ELF-1 (cell line): ENCODE measurements at regions not wholly inside any gene's neighbourhood (a gene's known extent, or its start where the extent isn't known, plus 50 kb on each side); places are given as distances from the start of the nearest gene placed in this dataset.
"Not testable (repeated sequence)": the region's sequence is repeated elsewhere in the genome, so short reads cannot be mapped to it uniquely, and the experiment has no call there.

Experiments
- DNase-seq: peaks from one replicate; pipeline ENCODE4 v3.0.0-alpha.2; 2016; ENCODE audit warnings: low read depth, low spot score

DNA sequence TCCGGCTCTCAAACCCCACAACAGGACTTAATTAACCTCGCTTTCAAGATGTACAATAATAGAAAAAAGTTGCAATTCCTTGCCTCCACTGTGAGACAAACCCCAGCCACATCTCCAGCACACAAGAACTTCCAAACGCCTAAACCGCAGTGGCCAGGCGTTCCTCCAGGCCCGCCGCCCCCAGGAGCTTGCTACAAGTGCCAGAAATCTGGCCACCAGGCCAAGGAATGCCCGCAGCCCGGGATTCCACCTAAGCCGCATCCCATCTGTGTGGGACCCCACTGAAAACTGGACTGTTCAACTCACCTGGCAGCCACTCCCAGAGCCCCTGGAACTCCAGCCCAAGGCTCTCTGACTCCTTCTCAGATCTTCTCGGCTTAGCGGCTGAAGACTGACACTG, 262.5 kb downstream of the SMARCA2 start:
- peak; percentile 37 for DNase-seq

- DNase-seq: not testable (repeated sequence)
Measured at GRCh38 chr9:2279138-2279537, 264.0 kb downstream of the SMARCA2 start.

- peak; percentile 92 for DNase-seq
Measured at GRCh38 chr9:2281031-2281802, 266.1 kb downstream of the SMARCA2 start.

DNA sequence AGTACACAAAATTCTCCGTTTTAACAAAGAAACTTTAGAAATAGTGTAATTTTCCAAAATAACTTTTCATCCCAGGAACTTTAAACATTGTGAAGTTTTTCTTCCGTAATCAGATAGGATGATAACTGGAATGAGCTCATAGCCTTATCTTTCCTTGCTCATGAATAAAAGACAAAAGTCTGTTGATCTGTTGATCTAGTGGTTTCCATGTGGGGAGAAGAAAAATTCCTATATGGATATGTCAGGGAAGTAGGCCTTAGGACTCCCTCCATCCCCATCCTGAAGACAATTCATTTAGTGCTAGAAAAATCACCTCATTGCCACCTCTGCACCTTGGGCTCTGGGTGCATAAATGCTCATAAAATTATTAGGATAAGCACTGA, 266.6 kb downstream of the SMARCA2 start:
- DNase-seq: no peak

DNA sequence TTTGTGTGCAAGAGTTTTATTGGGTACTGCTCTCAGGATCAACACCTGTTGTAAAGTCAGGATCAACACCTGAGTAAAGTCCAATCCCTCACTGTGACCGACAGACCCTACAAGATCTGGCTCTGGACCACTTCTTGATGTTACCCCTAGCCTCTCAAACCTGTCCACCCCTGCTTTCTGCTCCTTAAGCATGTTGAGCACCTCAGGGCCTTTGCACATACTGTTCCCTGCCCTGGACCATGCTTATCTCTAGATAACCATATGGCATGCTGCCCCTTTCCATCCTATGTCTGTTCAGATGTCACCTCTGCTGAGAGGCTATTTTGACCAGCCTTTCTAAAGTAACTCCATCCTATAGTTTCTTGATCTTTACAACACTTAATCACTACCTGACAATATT, 269.6 kb downstream of the SMARCA2 start:
- DNase-seq: no peak

- no peak for DNase-seq
Measured at GRCh38 chr9:2285416-2286332, 270.5 kb downstream of the SMARCA2 start.

DNA sequence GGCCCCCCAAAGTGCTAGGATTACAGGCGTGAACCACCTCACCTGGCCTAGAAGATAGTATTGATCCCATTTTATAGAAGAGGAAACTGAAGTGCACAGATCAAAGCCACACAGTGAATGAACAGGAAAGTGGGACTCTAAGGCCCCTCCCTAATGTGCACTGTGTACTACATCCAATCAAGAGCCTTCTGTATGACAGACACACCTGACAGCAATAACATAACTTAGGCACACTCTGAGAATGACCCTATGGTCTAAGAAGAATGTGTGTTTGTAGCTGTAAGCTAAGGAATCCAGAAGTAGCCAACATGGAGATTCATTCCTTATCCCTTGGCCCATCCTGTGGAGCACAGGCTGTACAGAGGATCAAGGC, 271.2 kb downstream of the SMARCA2 start:
- DNase-seq: no peak

DNA sequence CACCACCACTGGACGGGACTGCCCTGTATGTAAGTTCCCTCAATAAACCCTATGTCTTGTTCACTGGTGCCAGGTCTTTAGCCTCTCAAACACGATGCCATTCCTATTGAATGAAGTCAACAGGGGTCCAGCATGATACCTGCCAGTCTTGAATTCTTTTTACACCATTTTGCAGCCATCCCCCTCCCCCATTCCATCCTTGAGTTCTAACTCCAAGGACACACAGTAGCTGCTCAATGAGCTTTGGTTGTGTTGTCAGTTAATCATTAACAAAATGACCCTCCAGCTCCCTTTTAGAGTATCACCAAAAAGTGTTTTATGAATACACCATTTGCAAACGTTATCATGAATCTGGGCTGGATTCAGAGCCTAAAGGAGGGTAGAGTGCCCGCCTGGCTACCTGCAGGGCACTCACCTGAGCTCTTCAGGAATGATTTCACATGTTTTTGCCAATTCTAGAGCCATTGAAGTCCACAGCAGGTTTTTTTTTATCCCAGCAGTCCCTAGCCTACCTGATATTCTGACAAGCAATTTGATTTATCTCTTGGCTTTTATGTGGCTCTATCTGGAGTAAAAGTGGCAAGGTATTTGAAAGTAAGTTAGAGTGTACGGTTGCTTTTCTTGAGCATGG, 271.8 kb downstream of the SMARCA2 start:
- DNase-seq: no peak

GRCh38 chr9:2288309-2288708, 273.2 kb downstream of the SMARCA2 start:
- no peak for DNase-seq

DNA sequence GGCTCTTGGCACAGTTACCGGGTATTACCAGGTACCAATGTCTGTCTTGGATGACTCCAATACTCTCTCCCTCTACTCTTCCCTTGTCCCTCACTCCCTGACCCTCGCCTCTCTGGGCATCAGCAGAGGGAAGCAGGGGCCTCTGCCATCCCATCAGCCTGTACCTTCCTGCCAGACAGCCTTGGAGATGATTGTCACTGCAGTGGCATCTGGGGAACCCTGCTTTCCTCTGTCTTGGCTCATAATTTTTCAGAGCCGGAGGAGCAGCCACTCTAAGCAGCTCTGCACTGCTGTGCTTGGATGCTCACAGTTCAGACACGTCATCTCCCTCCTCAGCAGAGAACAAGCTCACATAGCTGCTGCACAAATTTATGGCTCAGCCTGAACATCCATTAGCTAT, 274.1 kb downstream of the SMARCA2 start:
- DNase-seq: no peak

DNA sequence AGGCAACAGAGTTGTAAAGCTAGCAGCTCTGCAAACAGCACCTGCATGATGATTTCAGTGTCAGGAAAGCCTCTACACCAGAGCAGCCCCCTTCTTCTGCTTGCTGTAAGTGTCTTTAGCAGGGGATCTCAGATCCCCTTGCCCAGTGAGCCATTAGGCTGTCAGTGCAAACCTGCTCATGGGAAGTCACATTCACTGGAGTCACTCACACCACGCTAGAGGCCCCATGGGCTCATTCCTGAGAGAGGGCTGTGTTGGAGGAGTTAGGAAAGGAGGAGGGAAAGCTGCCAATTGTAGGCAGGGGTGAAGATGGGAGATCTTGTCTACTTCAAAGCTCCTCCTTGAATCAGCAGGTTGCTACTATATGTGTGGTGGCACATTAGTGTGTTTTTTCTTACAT, 275.2 kb downstream of the SMARCA2 start:
- DNase-seq: no peak

DNA sequence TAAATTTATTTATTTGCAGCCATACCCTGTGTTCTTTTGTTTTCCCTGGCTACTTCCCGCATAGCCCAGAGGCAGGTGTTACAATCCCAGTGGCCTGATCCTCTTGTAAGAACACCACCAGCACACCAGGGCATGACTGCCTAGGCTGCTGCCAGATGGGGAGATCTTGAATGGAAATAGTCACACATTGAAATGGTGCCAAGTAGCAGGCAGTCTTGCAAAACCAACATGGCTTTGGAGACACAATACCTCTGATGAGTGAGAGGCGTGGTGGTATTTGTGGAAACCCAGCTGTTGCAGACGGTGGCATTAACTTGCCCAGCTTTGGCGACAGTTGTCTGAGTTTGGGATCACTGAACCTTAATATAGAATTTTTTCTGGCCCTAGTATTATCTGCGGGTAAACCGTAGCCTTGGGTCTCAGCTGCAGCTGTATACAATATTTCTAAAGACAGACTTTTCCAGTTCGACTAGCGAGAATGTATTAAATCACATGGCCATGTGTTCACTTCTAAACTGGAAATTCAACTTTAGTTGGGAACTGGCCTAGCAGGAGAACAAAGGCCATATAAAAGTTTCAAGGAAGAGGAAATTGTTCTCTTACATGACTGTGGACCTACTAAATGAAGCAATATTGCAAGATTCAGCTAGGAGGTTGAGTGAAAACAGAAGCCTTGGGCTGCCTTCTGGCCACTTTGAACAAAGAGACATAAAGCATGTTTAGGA, 277.0 kb downstream of the SMARCA2 start:
- no peak for DNase-seq

- DNase-seq: no peak
Measured at GRCh38 chr9:2292733-2293132, 277.6 kb downstream of the SMARCA2 start.

DNA sequence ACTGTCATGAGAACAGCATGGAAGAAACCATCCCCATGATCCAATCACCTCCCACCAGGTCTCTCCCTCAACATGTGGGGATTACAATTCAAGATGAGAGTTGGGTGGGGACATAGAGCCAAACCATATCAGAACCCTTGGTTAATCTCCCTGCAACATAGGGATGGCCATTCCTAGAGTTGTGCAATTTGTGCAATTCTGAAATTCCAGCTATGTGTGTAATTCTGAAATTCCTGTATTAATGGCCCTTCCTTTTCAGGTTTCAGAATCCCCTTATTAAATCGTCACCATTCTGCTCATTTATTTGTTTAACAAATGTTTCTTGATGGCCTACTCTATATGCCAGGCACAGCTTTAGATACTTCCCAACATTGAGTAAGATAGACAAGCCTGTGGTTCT, 282.6 kb downstream of the SMARCA2 start:
- DNase-seq: no peak

DNA sequence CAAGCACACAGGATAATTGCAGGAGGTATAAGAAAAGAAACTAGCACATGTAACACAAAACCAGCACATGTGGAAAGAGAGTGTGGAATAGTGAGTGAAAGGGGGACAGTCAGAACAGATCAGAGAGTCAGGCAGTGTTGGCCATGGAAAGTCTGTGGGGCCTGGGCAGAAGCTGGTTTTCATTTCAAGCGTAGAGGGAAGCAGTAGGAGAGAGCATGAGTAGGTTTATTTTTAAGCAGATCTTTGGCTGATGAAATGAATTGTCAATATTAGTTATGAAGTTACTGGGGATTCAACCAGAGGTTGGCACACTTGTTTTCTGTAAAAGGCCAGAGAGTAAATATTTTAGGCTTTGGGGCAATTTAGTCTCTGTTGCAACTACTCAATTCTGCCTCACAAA, 283.1 kb downstream of the SMARCA2 start:
- DNase-seq: no peak

DNA sequence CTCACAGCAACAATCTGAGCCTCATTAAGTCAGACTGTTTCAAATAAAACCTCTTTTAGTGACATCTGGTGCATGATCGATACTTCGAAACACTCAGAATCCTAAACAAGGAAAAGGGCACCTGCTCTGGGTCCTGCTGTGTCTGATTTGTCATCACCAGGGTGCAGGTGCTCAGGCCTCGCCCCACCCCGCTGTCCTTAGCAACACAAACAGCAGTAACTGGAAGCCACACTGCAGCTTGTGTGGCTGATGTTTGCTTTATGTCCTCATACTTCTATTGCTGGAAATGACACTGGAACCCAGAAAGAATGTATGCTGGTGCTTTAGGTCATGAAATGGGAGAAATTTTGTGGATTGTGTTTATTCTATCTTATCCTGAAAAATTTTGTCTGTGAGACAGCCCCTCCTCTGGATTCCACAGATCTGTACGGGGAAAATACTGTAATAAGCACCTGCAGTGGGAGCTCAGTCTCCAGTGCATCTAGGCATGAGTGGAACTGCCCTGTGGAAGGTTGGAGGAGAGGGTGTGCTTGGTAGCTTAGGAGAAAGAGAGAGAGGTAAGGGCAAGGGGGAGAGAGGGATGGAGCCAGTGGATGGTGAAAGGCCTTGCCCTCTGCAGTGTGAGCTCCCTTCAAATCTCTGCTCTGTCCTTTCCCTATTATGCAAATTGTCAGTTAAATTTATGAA, 284.2 kb downstream of the SMARCA2 start:
- DNase-seq: no peak

DNA sequence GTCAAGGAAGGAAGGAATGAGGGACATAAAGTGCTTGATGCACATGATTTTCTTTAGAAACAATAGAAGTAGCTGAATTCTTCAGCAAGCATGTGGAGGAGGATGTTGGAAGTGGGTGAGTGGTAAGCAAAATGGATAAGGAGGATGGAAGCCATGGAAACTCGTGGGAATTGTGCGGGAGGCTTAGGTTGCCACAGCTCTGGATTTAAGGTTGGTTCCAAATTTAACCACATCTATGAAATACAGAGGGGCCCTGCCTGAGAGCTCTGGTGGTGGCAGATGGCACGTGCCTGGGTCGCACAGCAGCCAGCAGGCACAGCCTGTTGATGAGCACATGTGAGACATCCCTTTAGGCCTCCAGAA, 284.7 kb downstream of the SMARCA2 start:
- DNase-seq: no peak

DNA sequence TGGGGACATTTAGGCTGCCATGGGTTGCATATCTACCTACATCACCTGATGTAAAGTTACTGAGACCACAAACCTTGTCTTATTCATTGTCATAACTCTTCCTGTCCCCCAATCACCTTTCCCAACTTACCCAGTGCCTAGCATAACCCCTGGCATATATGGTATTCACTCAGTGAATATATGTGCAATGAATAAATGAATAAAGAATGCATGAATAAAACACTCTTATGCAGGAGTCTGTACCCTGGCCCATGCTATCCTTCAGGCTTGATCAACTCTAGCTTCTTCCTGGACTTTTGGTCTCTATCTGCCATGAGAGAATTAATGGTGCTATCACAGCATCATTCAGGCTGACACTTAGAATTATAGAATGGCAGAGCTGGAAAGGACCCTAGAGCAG, 285.2 kb downstream of the SMARCA2 start:
- DNase-seq: no peak

DNA sequence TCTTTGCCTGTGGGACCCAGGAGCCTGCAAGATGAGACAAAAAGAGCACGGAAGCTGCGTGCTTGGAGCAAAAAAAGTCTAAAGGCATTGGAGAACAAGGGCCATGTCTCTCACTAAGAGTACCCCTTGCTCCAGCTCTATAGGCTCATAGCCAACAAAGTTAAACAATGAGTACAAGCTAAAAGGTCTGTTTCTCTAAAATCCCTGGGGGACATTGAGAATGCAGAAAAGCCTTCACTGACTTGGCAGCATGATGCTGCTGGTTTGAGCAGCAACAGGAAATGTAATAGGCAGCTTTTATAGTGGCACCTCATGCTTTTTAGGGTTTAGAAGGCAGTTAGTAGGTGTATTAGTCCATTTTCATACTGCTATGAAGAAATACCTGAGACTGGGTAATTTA, 287.5 kb downstream of the SMARCA2 start:
- DNase-seq: no peak

GRCh38 chr9:2303056-2303455, 287.9 kb downstream of the SMARCA2 start:
- no peak for DNase-seq

DNA sequence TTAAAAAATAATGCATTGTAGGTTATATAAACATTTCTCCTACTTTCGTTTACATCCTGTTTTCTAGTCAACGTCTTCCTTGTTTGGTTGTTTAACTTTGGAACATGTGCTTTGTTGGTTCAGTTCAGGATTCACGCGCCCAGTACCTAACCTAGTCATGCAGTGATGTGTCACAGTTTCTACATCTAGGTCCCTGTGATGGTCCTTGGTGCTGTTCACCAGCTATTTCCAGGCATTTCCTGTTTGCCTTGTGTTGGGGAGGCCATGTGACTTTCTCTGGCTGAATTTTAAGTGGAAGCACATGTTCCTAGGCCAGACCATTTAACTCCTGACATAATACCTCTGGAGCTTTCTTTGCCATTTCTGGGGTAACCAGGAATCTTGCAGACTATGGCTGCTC, 292.3 kb downstream of the SMARCA2 start:
- DNase-seq: no peak
